BJ (cell line): ENCODE measurements at regions not wholly inside any gene's neighbourhood (a gene's known extent, or its start where the extent isn't known, plus 50 kb on each side); places are given as distances from the start of the nearest gene placed in this dataset.

Experiments
- CTCF ChIA-PET: fragments of 350-600 bp; formaldehyde crosslinking; extraction: SDS; loops from one replicate; lab custom pipeline; 2021; ENCODE audit warnings: antibody characterized with exemption, inconsistent platforms; lab: Yijun Ruan, JAX
- POLR2A ChIA-PET: fragments of 300-600 bp; sonication (Branson Sonifier 250); formaldehyde crosslinking; extraction: SDS; loops from one replicate; lab custom pipeline; 2021; ENCODE audit warnings: antibody characterized with exemption; lab: Charles Lee
- DNase-seq: peaks from one replicate; pipeline ENCODE4 v3.0.0-alpha.2; 2011; ENCODE audit warnings: low read depth
- H3K27me3 ChIP-seq: 2 replicates; pipeline ENCODE4 v1.6.0; 2011; ENCODE audit warnings: low read length; ENCODE audit not compliant: control insufficient read depth, insufficient read depth
- H3K36me3 ChIP-seq: 2 replicates; pipeline ENCODE4 v1.5.1; 2011; ENCODE audit warnings: low read length; ENCODE audit not compliant: control insufficient read depth, insufficient read depth
- H3K4me3 ChIP-seq: 2 replicates; pipeline ENCODE4 v1.5.1; 2011; ENCODE audit warnings: low read depth, mild to moderate bottlenecking, control low read depth, low read length
- TF ChIP-seq, protein P1 (sequence below): IDR thresholded peaks from 2 replicates; pipeline ENCODE4 v1.5.1; 2011; ENCODE audit warnings: low read depth, mild to moderate bottlenecking, control low read depth, inconsistent platforms, low read length, moderate library complexity; ENCODE audit not compliant: insufficient read depth

DNA sequence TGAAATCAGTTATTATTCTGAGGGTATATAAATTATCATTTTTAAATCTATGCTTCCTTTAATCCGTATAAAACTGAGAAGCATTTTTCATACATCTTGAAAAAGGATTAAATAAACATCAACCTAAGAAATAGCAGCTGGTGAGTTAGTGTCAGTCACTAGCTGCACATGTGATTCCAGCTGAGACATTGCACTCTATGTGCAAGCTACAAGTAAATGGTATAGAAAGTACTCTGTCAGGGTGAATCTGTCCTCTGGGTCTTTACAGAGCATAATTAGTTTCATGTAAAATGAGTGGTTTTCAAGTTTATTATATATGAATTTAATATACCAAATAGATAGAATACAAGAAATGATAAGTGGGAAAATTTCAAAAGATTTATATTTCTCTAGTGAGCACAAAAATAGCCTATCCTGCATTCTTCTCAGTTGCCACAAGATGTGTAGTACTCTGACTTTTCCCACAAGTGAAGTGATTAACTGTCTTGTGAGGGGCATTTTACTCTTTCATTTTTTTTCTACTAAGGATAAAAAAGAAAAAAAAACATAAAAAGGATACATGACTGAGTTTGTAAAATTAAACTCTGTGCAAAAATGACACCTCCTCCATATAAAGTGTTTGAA, 1372.1 kb downstream of the PCDH9 start:
- Histone ChIP-seq H3K27me3 (no peaks in the 10 kb centered on the region), H3K4me3 (no peak overlapping the region), H3K36me3 (no peaks in the 10 kb centered on the region)
- TF ChIP-seq, protein P1, sequence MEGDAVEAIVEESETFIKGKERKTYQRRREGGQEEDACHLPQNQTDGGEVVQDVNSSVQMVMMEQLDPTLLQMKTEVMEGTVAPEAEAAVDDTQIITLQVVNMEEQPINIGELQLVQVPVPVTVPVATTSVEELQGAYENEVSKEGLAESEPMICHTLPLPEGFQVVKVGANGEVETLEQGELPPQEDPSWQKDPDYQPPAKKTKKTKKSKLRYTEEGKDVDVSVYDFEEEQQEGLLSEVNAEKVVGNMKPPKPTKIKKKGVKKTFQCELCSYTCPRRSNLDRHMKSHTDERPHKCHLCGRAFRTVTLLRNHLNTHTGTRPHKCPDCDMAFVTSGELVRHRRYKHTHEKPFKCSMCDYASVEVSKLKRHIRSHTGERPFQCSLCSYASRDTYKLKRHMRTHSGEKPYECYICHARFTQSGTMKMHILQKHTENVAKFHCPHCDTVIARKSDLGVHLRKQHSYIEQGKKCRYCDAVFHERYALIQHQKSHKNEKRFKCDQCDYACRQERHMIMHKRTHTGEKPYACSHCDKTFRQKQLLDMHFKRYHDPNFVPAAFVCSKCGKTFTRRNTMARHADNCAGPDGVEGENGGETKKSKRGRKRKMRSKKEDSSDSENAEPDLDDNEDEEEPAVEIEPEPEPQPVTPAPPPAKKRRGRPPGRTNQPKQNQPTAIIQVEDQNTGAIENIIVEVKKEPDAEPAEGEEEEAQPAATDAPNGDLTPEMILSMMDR: no peak
- no peak for DNase-seq
- POLR2A ChIA-PET: no interaction called here
- CTCF ChIA-PET: no interaction called here

DNA sequence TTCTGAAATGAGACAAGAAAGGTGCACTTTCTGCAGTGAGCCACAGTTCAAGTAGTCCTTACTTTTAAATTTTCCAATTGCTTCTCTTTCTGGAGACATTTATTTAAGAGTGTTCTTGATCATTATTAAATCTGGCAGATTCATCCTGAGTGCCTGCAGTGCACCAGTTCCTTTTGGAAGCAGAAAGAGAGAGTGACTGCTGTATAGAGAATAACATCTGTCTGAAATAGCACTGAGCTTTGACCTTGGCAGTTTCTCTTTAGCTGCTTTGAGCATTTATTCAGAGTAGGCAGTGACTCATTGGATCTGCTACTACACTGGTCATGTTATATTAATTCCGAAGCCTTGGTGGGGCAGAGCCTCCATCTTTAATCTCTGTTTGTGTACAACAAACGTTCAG, 1373.7 kb downstream of the PCDH9 start:
- ChIA-PET POLR2A (no interaction called here), CTCF (interaction anchor here (1.0 to 1.1 kb wide), 2 partner anchors 26 to 30 kb away, joined by 3 read pairs; no protein-coding TSS in a partner anchor)
- no peak overlapping the region for H3K4me3 ChIP-seq
- DNase-seq: peak; percentile 4
- TF ChIP-seq, protein P1: no peak
- H3K27me3 ChIP-seq: no peaks in the 10 kb centered on the region
- H3K36me3 ChIP-seq: no peaks in the 10 kb centered on the region

DNA sequence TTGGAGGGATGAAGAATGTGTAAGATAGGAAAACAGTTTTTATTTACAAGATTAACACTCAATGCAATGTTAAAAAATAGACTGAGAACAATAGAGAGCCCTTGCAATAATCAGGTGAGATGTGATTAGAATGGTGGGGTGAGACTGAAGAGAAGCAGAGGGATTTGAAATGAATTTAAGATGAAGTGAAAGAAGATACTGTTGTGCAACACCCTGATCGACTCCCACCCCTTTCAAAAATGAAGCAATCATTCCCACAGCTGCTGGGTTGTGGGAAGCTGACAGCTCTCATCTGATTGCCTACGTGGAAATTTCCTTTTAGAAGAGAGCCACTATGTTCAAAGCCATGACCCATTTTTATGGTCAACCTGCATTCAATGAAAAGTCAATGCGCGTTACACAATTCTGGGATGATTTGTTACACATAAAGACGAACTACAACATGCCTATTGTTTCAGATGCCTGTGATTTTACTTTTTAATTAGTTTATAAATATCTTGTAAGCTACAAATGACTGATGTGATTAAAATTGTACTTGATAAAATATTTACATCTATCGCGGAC, 1374.8 kb downstream of the PCDH9 start:
- no peak for DNase-seq
- Histone ChIP-seq H3K36me3 (no peaks in the 10 kb centered on the region), H3K27me3 (no peaks in the 10 kb centered on the region), H3K4me3 (no peak overlapping the region)
- ChIA-PET POLR2A (no interaction called here), CTCF (interaction anchor here (1.0 to 1.1 kb wide), 2 partner anchors 27 to 31 kb away, joined by 3 read pairs; no protein-coding TSS in a partner anchor)
- TF ChIP-seq, protein P1: no peak

DNA sequence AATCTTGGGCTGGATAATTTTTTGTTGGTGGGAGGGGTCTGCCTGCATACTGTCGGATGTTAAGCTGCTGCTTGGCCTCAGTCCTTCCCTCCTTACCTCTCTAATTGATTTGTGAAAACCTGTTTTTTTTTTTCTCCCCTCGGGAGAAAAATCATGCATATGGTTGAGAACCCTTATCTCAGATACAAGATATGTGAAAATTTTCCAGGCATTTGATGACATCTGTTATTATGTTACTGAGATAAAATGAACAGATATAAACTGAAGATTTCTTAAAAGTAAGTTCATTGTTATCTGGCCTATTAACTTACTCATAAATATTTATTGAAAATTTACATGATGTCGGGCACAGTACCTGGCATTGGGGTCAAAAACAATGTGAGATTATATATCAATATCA, 1375.7 kb downstream of the PCDH9 start:
- ChIA-PET CTCF (no interaction called here), POLR2A (no interaction called here)

DNA sequence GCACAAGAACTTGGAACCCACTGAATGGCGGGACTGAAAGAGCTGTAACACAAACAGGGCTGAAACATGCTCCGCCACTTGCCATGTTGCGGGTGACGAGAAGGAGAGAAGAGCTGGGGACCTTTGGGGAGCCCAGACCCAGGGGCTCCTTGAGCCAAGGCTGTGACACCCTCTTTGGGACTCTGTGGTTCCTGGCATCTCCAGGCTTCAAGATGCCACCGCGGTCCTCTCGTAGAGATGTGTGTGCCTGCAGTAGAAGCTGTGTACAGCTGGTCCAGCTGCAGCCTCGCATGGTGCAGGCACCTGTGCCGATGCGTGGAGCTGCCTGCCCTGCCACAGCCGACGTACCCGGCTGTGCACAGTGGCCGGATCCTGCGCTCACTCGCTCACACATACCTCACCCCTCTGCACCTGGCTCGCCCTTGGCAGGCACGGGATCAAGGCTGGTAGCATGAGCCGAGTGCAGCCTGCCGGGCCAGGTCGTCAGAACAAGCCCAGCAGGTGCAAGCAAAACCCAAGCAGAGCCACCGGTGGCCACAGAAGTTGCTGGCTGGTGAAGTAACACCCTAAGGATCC, 1385.8 kb downstream of the PCDH9 start:
- ChIA-PET CTCF (no interaction called here), POLR2A (no interaction called here)
- H3K27me3 ChIP-seq: no peaks in the 10 kb centered on the region
- no peaks in the 10 kb centered on the region for H3K36me3 ChIP-seq
- TF ChIP-seq, protein P1: no peak
- no peak overlapping the region for H3K4me3 ChIP-seq
- no peak for DNase-seq

More for the DNA sequence above, 1375.7 kb downstream of the PCDH9 start:
- no peaks in the 10 kb centered on the region for H3K36me3 ChIP-seq
- TF ChIP-seq, protein P1: no peak
- DNase-seq: no peak
- H3K27me3 ChIP-seq: no peaks in the 10 kb centered on the region
- H3K4me3 ChIP-seq: no peak overlapping the region
